ENCODE measurements at regions not wholly inside any gene's neighbourhood (a gene's known extent, or its start where the extent isn't known, plus 50 kb on each side); places are given as distances from the start of the nearest gene placed in this dataset.

DNA sequence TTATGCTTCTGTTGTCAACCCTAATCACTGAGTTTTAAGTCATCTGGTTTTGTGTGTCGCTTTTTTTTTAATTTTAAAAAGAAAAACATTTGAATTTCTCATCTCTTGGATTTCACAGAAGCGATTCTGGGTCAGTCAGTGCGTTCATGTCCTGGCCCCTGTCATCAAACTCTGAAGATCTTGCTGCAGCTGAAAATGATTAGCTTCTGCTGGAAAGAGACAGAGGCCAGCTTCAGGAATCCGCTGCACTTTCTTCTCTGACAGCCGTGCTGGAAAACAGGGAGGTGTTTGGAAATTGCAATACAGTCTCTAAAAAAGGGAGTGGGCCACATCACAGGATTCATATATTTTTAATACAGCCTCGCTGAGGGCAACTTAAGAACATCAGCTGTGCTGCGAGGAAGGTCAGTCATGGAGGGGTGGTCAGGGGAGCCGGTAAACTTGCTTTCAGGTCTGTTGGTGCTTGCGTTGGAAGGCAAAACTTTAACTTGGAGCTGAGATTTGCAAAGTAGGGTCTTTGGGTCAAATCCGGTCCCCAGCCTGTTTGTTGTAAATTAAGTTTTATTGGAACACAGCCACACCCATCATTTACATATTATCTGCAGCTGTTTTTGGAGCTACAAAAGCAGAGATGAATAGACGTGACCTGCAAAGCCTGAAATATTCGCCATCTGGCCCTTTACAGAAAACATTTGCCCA lies 190.8 kb downstream of the AACS start:
- no peak overlapping the region for H4K91ac ChIP-seq (ENCODE audit: low read depth, low read length, poor library complexity)
- no peak overlapping the region for H3K9ac ChIP-seq (ENCODE audit: low read depth, low read length, poor library complexity)

DNA sequence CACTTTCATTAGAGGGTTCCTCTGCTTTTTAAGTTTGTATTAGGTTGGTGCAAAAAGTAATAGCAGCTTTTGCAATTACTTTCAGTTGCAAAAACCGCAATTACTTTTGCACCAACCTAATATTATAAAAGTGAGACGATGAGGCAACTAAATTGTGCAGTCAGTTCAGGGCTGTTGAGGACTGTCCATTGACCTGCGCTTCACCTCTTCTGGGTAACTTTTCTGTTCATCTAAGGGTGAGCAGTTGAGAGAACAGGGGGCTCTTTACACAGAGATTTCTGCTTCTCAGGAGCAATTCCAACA lies 191.3 kb downstream of the AACS start:
- no peak for DNase-seq (ENCODE audit: low spot score)
- no CpG with 5 or more reads among the region's 3 CpGs for WGBS, 2 donors (ENCODE audit: extremely low coverage in 2 of 2, insufficient read length in 2 of 2, insufficient replicate concordance in 1 of 2)
- H3K4me1 ChIP-seq (ENCODE audit: control insufficient read depth in 2 of 2, insufficient read depth in 1 of 2, low read depth in 1 of 2, low read length in 2 of 2): no peaks in the 10 kb centered on the region

More for the DNA sequence above, 190.8 kb downstream of the AACS start:
- H4K8ac ChIP-seq (ENCODE audit: low read depth, low read length): no peak overlapping the region
- no peak overlapping the region for H2BK5ac ChIP-seq (ENCODE audit: low read length)
- H3K4me1 ChIP-seq (ENCODE audit: control insufficient read depth in 2 of 2, insufficient read depth in 1 of 2, low read depth in 1 of 2, low read length in 2 of 2): no peaks in the 10 kb centered on the region
- peaks cover 0 to 2% of the 10 kb centered on the region in 2 donors for H3K9me3 ChIP-seq (replicated peaks in 1 of 2; ENCODE audit: control insufficient read depth in 2 of 2, insufficient read depth in 1 of 2, low read depth in 1 of 2, low read length in 2 of 2)
- no peak overlapping the region for H3K14ac ChIP-seq (ENCODE audit: low read length)
- peaks cover 2% of the 10 kb centered on the region for H3K79me1 ChIP-seq (ENCODE audit: low read depth, low read length)
- H3K4me3 ChIP-seq (ENCODE audit: low read length in 2 of 2): no peak overlapping the region
- no peak overlapping the region for H2BK15ac ChIP-seq (ENCODE audit: low read length)
- peaks cover 0 to 13% (median 0%) of the 10 kb centered on the region in 3 experiments for H3K27me3 ChIP-seq (ENCODE audit: control insufficient read depth in 3 of 3, insufficient read depth in 3 of 3, low read depth in 1 of 3, low read length in 3 of 3)
- no peak overlapping the region for H3K4ac ChIP-seq (ENCODE audit: low read length)
- H3K23ac ChIP-seq (ENCODE audit: low read depth, low read length, poor library complexity): no peak overlapping the region
- H3K4me2 ChIP-seq (ENCODE audit: insufficient read depth, low read length, poor library complexity, severe bottlenecking): no peak overlapping the region
- no peak for DNase-seq (ENCODE audit: low spot score)
- WGBS, 2 donors (ENCODE audit: extremely low coverage in 2 of 2, insufficient read length in 2 of 2, insufficient replicate concordance in 1 of 2): no CpG with 5 or more reads among the region's 12 CpGs
- no peak overlapping the region for H2AK5ac ChIP-seq (ENCODE audit: low read depth, low read length)
- peaks cover 0 to 11% of the 10 kb centered on the region in 2 donors for H3K36me3 ChIP-seq (replicated peaks in 1 of 2; ENCODE audit: control insufficient read depth in 2 of 2, insufficient read depth in 2 of 2, low read length in 2 of 2)
- no peak overlapping the region for H2BK120ac ChIP-seq (ENCODE audit: low read depth, low read length)
- H2AFZ ChIP-seq (ENCODE audit: low read length): no peak overlapping the region
- H3K18ac ChIP-seq (ENCODE audit: low read length): no peak overlapping the region
- H2BK12ac ChIP-seq (ENCODE audit: low read length): no peak overlapping the region
- no peak overlapping the region for H3K27ac ChIP-seq (replicated peaks; ENCODE audit: low read length)

DNA sequence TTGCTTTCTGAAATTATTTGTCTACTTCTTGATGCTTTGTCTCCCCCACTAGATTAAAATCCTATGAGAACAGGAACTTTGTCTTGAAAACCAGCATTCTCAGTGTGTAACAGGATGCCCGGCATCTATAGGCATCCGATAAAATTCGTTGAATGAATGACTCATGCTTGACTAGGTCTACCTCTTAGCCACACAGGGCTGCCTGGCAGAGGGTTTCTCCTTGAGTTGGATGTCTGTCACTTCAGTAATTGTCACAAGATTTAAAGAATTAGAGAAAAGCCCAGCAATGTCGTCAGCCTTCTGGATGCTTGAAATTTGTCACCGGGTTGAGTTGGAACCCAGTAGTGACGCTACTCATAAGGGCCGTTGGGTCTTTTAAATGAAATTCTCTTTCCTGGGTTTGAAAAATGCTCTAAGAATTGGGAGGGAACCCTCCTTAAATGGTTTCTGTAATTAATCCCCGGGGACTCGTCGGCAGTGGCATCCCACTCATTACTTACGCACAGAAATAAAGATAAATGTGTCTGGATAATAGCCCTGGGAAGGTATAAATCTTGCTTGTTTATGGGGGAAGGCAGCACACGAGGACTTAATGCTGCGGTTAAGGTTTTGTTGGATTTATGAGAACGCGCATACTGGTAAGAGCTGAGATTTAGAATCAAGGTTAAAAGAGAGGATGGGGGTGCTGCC lies 194.1 kb downstream of the AACS start:
- no peak overlapping the region for H2BK15ac ChIP-seq (ENCODE audit: low read length)
- H3K4me1 ChIP-seq (ENCODE audit: control insufficient read depth in 2 of 2, insufficient read depth in 1 of 2, low read depth in 1 of 2, low read length in 2 of 2): peaks cover 0 to 3% of the 10 kb centered on the region in 2 donors
- no peak overlapping the region for H3K4me3 ChIP-seq (ENCODE audit: low read length in 2 of 2)
- no peak overlapping the region for H3K9ac ChIP-seq (ENCODE audit: low read depth, low read length, poor library complexity)
- peaks cover 0 to 5% of the 10 kb centered on the region in 2 donors for H3K9me3 ChIP-seq (replicated peaks in 1 of 2; ENCODE audit: control insufficient read depth in 2 of 2, insufficient read depth in 1 of 2, low read depth in 1 of 2, low read length in 2 of 2)
- H2BK5ac ChIP-seq (ENCODE audit: low read length): no peak overlapping the region
- H4K91ac ChIP-seq (ENCODE audit: low read depth, low read length, poor library complexity): no peak overlapping the region
- no peak overlapping the region for H3K4me2 ChIP-seq (ENCODE audit: insufficient read depth, low read length, poor library complexity, severe bottlenecking)
- no peak overlapping the region for H3K23ac ChIP-seq (ENCODE audit: low read depth, low read length, poor library complexity)
- no peak for DNase-seq (ENCODE audit: low spot score)
- H2BK12ac ChIP-seq (ENCODE audit: low read length): no peak overlapping the region
- H4K8ac ChIP-seq (ENCODE audit: low read depth, low read length): no peak overlapping the region
- H3K4ac ChIP-seq (ENCODE audit: low read length): no peak overlapping the region
- no peak overlapping the region for H2AK5ac ChIP-seq (ENCODE audit: low read depth, low read length)
- peaks cover 0 to 11% of the 10 kb centered on the region in 2 donors for H3K36me3 ChIP-seq (replicated peaks in 1 of 2; ENCODE audit: control insufficient read depth in 2 of 2, insufficient read depth in 2 of 2, low read length in 2 of 2)
- H2BK120ac ChIP-seq (ENCODE audit: low read depth, low read length): no peak overlapping the region
- H3K79me1 ChIP-seq (ENCODE audit: low read depth, low read length): peaks cover 2% of the 10 kb centered on the region
- no peak overlapping the region for H3K27ac ChIP-seq (replicated peaks; ENCODE audit: low read length)
- WGBS, 2 donors (ENCODE audit: extremely low coverage in 2 of 2, insufficient read length in 2 of 2, insufficient replicate concordance in 1 of 2): no CpG with 5 or more reads among the region's 15 CpGs
- no peak overlapping the region for H3K18ac ChIP-seq (ENCODE audit: low read length)
- no peak overlapping the region for H2AFZ ChIP-seq (ENCODE audit: low read length)
- H3K27me3 ChIP-seq (ENCODE audit: control insufficient read depth in 3 of 3, insufficient read depth in 3 of 3, low read depth in 1 of 3, low read length in 3 of 3): peaks cover 0 to 2% (median 0%) of the 10 kb centered on the region in 3 experiments
- no peak overlapping the region for H3K14ac ChIP-seq (ENCODE audit: low read length)

More for the DNA sequence above, 191.3 kb downstream of the AACS start:
- H3K27ac ChIP-seq (replicated peaks; ENCODE audit: low read length): no peak overlapping the region
- H3K4ac ChIP-seq (ENCODE audit: low read length): no peak overlapping the region
- H3K14ac ChIP-seq (ENCODE audit: low read length): no peak overlapping the region
- no peak overlapping the region for H2BK120ac ChIP-seq (ENCODE audit: low read depth, low read length)
- H3K9ac ChIP-seq (ENCODE audit: low read depth, low read length, poor library complexity): no peak overlapping the region
- no peak overlapping the region for H2BK12ac ChIP-seq (ENCODE audit: low read length)
- no peak overlapping the region for H2AFZ ChIP-seq (ENCODE audit: low read length)
- peaks cover 2% of the 10 kb centered on the region for H3K79me1 ChIP-seq (ENCODE audit: low read depth, low read length)
- peaks cover 0 to 11% of the 10 kb centered on the region in 2 donors for H3K36me3 ChIP-seq (replicated peaks in 1 of 2; ENCODE audit: control insufficient read depth in 2 of 2, insufficient read depth in 2 of 2, low read length in 2 of 2)
- H3K4me2 ChIP-seq (ENCODE audit: insufficient read depth, low read length, poor library complexity, severe bottlenecking): no peak overlapping the region
- H4K8ac ChIP-seq (ENCODE audit: low read depth, low read length): no peak overlapping the region
- H4K91ac ChIP-seq (ENCODE audit: low read depth, low read length, poor library complexity): no peak overlapping the region
- no peak overlapping the region for H3K23ac ChIP-seq (ENCODE audit: low read depth, low read length, poor library complexity)
- H2BK15ac ChIP-seq (ENCODE audit: low read length): no peak overlapping the region
- H2BK5ac ChIP-seq (ENCODE audit: low read length): no peak overlapping the region
- H2AK5ac ChIP-seq (ENCODE audit: low read depth, low read length): no peak overlapping the region
- no peak overlapping the region for H3K4me3 ChIP-seq (ENCODE audit: low read length in 2 of 2)
- peaks cover 0 to 8% (median 0%) of the 10 kb centered on the region in 3 experiments for H3K27me3 ChIP-seq (ENCODE audit: control insufficient read depth in 3 of 3, insufficient read depth in 3 of 3, low read depth in 1 of 3, low read length in 3 of 3)
- H3K9me3 ChIP-seq (replicated peaks in 1 of 2; ENCODE audit: control insufficient read depth in 2 of 2, insufficient read depth in 1 of 2, low read depth in 1 of 2, low read length in 2 of 2): peaks cover 0 to 2% of the 10 kb centered on the region in 2 donors
- no peak overlapping the region for H3K18ac ChIP-seq (ENCODE audit: low read length)

DNA sequence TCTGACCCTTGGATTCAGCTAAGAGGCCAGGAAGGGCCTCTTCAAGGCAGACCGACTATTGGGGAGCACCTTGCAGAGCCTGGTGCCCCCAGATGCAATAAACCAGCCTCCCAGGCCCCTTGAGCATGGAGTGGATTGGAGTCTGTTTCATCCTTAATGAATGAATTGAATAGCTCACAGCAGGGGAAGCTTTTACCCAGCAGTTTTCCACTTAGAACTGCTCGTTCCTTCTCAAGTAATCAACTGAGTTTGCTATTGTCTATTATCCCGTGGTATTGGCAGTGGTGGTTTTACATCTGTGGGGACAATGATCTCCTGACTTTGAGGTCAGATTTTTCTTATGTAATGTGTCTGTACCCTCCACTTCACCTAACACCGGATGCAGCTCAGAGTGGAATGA lies 197.6 kb downstream of the AACS start:
- Histone ChIP-seq H3K23ac (ENCODE audit: low read depth, low read length, poor library complexity) (no peak overlapping the region), H3K9me3 (replicated peaks in 1 of 2; ENCODE audit: control insufficient read depth in 2 of 2, insufficient read depth in 1 of 2, low read depth in 1 of 2, low read length in 2 of 2) (peaks cover 0 to 3% of the 10 kb centered on the region in 2 donors), H2AK5ac (ENCODE audit: low read depth, low read length) (no peak overlapping the region), H3K27me3 (ENCODE audit: control insufficient read depth in 3 of 3, insufficient read depth in 3 of 3, low read depth in 1 of 3, low read length in 3 of 3) (peaks cover 0 to 12% (median 0%) of the 10 kb centered on the region in 3 experiments), H3K27ac (replicated peaks; ENCODE audit: low read length) (no peak overlapping the region), H3K36me3 (replicated peaks in 1 of 2; ENCODE audit: control insufficient read depth in 2 of 2, insufficient read depth in 2 of 2, low read length in 2 of 2) (peaks cover 0 to 3% of the 10 kb centered on the region in 2 donors), H2BK120ac (ENCODE audit: low read depth, low read length) (no peak overlapping the region), H3K4ac (ENCODE audit: low read length) (no peak overlapping the region), H3K4me1 (ENCODE audit: control insufficient read depth in 2 of 2, insufficient read depth in 1 of 2, low read depth in 1 of 2, low read length in 2 of 2) (peaks cover 0 to 3% of the 10 kb centered on the region in 2 donors), H3K4me3 (ENCODE audit: low read length in 2 of 2) (no peak overlapping the region), H2BK12ac (ENCODE audit: low read length) (no peak overlapping the region), H2AFZ (ENCODE audit: low read length) (no peak overlapping the region), H3K9ac (ENCODE audit: low read depth, low read length, poor library complexity) (no peak overlapping the region), H3K18ac (ENCODE audit: low read length) (no peak overlapping the region), H3K14ac (ENCODE audit: low read length) (no peak overlapping the region), H4K8ac (ENCODE audit: low read depth, low read length) (no peak overlapping the region), H4K91ac (ENCODE audit: low read depth, low read length, poor library complexity) (no peak overlapping the region), H2BK15ac (ENCODE audit: low read length) (no peak overlapping the region), H2BK5ac (ENCODE audit: low read length) (no peak overlapping the region), H3K79me1 (ENCODE audit: low read depth, low read length) (peaks cover 2% of the 10 kb centered on the region), H3K4me2 (ENCODE audit: insufficient read depth, low read length, poor library complexity, severe bottlenecking) (no peak overlapping the region)
- no CpG with 5 or more reads among the region's 4 CpGs for WGBS, 2 donors (ENCODE audit: extremely low coverage in 2 of 2, insufficient read length in 2 of 2, insufficient replicate concordance in 1 of 2)
- DNase-seq (ENCODE audit: low spot score): no peak
